PC-3 (cell line): ENCODE measurements at regions not wholly inside any gene's neighbourhood (a gene's known extent, or its start where the extent isn't known, plus 50 kb on each side); places are given as distances from the start of the nearest gene placed in this dataset.

Source experiments
- ATAC-seq: fragments of 200-7000 bp; cut with Tn5 transposase; 2 replicates; pipeline ENCODE4 v1.9.1; 2020; ENCODE audit warnings: mild to moderate bottlenecking, moderate library complexity
- BruUV-seq: library from RNA; stranded (reverse); fragments of 400-500 nt; replicated peaks from 2 replicates; lab custom pipeline; 2021; lab: Mats Ljungman, UMichigan
- CTCF ChIA-PET: fragments of 300-600 bp; sonication (Branson Sonifier 250); formaldehyde crosslinking; loops from one replicate; lab custom pipeline; 2022; ENCODE audit warnings: antibody characterized with exemption; lab: Charles Lee
- POLR2A ChIA-PET: fragments of 300-600 bp; sonication (Branson Sonifier 250); formaldehyde crosslinking; loops from one replicate; lab custom pipeline; 2022; ENCODE audit warnings: antibody characterized with exemption; ENCODE audit not compliant: unreplicated experiment; lab: Charles Lee
- DNase-seq: peaks from one replicate; pipeline ENCODE4 v3.0.0-alpha.2; 2015
- H2AFZ ChIP-seq: fragments of 300-600 bp; sonication (generic); 2 replicates; pipeline ENCODE4 v1.6.0; 2016; ENCODE audit warnings: antibody characterized with exemption, low read length
- H3F3A ChIP-seq: fragments of 300-600 bp; sonication (generic); one replicate; pipeline ENCODE4 v1.6.0; 2017; ENCODE audit warnings: antibody characterized with exemption, low read length, control low read depth, mild to moderate bottlenecking; ENCODE audit not compliant: unreplicated experiment
- H3K27ac ChIP-seq: fragments of 300-600 bp; sonication (generic); 2 replicates; pipeline ENCODE4 v1.5.1; 2016; ENCODE audit warnings: mild to moderate bottlenecking, low read length
- H3K27me3 ChIP-seq: fragments of 300-600 bp; sonication (generic); 2 replicates; pipeline ENCODE4 v1.6.1; 2016; ENCODE audit warnings: low read length, mixed read lengths
- H3K36me3 ChIP-seq: fragments of 300-600 bp; sonication (generic); 2 replicates; pipeline ENCODE4 v1.6.1; 2016; ENCODE audit warnings: low read depth, mixed run types, low read length, mixed read lengths
- H3K4me1 ChIP-seq: fragments of 300-600 bp; sonication (generic); 2 replicates; pipeline ENCODE4 v1.5.1; 2016; ENCODE audit warnings: low read length; ENCODE audit not compliant: insufficient read depth
- H3K4me2 ChIP-seq: fragments of 300-600 bp; sonication (generic); 2 replicates; pipeline ENCODE4 v1.6.0; 2016; ENCODE audit warnings: low read length
- H3K4me3 ChIP-seq: fragments of 300-600 bp; sonication (generic); 2 replicates; pipeline ENCODE4 v1.5.1; 2016; ENCODE audit warnings: mild to moderate bottlenecking, low read length, mixed read lengths
- H3K79me2 ChIP-seq: fragments of 300-600 bp; sonication (generic); 2 replicates; pipeline ENCODE4 v1.6.1; 2017; ENCODE audit warnings: low read length, mixed read lengths
- H3K9ac ChIP-seq: fragments of 300-600 bp; sonication (generic); 2 replicates; pipeline ENCODE4 v1.6.0; 2016; ENCODE audit warnings: mild to moderate bottlenecking, low read length
- H3K9me2 ChIP-seq: fragments of 300-600 bp; sonication (generic); replicated peaks from 2 replicates; pipeline ENCODE4 v1.6.1; 2016; ENCODE audit warnings: mixed run types, low read length, mixed read lengths
- H3K9me3 ChIP-seq: fragments of 300-600 bp; sonication (generic); 2 replicates; pipeline ENCODE4 v1.6.1; 2016; ENCODE audit warnings: low read length, mixed read lengths
- H4K20me1 ChIP-seq: fragments of 300-600 bp; sonication (generic); 2 replicates; pipeline ENCODE4 v1.6.1; 2016; ENCODE audit warnings: low read length, mixed read lengths
- EZH2 ChIP-seq: fragments of 300-600 bp; sonication (generic); IDR thresholded peaks from one replicate; pipeline ENCODE4 v1.6.1; 2017; ENCODE audit warnings: antibody characterized with exemption, mild to moderate bottlenecking, low read length; ENCODE audit not compliant: unreplicated experiment
- EZH2phosphoT487 ChIP-seq: fragments of 300-600 bp; sonication (generic); IDR thresholded peaks from 2 replicates; pipeline ENCODE4 v1.6.1; 2018; ENCODE audit warnings: mild to moderate bottlenecking, antibody characterized with exemption, low read length, borderline replicate concordance
- intact Hi-C: fragments of 100-400 bp; cut with micrococcal nuclease; formaldehyde crosslinking; loops from 2 replicates; pipeline ENCODE4 v1.9.0; 2023
- TF ChIP-seq, protein P1 (sequence below): fragments of 300-600 bp; sonication (generic); conservative IDR thresholded peaks from 2 replicates; pipeline ENCODE4 v1.5.1; 2017; ENCODE audit warnings: antibody characterized with exemption, low read depth, mild to moderate bottlenecking, low read length

DNA sequence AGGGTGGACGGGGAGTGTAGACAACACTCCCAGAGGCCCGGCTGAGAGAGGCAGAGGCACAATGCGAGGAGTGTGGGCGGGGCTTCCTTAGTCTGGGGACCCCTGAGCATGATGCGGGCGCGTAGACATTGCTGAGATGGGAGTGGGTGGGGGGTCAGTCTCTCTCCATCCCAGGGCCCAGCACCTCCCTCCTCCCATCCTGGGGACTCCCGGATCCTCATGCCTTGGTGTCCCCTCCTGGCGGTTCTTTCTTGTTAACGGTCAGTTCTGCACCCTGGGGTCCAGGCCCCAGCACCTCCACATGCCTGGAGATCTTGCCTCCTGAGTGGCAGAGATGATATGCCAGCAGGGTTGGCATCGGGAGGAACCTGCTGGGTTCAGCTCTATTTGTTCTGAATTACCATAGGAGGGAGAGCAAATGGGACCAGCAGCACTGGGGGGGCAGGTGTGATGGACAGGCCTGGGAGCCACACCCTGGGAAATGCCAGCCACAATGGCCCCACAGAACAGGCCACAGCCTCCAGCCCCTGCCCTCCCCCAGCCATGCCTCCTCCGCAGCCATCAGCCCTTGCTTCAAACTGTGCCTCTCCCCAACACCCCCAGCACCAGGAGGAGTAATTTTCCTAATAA lies 55.7 kb downstream of the RTL6 start:
- intact Hi-C loops = no loop called here
- H3K4me1 ChIP-seq = peaks cover 13% of the 10 kb centered on the region
- H3K9me2 ChIP-seq = no peaks in the 10 kb centered on the region
- H3K79me2 ChIP-seq = no peaks in the 10 kb centered on the region
- H4K20me1 ChIP-seq = no peaks in the 10 kb centered on the region
- H3K4me3 ChIP-seq = no peak overlapping the region
- H3F3A ChIP-seq = no peaks in the 10 kb centered on the region
- ChIA-PET POLR2A (no interaction called here), CTCF (no interaction called here)
- H3K27me3 ChIP-seq = no peaks in the 10 kb centered on the region
- H3K27ac ChIP-seq = no peak overlapping the region
- H3K9me3 ChIP-seq = 0 out of 2 replicates have a peak, but pooled peaks cover 5% of the 10 kb centered on the region
- no peak overlapping the region for H2AFZ ChIP-seq
- no peak for DNase-seq
- H3K9ac ChIP-seq = no peak overlapping the region
- BruUV-seq = no TSS peak
- TF ChIP-seq EZH2 (no peak), EZH2phosphoT487 (no peak)
- TF ChIP-seq, protein P1, sequence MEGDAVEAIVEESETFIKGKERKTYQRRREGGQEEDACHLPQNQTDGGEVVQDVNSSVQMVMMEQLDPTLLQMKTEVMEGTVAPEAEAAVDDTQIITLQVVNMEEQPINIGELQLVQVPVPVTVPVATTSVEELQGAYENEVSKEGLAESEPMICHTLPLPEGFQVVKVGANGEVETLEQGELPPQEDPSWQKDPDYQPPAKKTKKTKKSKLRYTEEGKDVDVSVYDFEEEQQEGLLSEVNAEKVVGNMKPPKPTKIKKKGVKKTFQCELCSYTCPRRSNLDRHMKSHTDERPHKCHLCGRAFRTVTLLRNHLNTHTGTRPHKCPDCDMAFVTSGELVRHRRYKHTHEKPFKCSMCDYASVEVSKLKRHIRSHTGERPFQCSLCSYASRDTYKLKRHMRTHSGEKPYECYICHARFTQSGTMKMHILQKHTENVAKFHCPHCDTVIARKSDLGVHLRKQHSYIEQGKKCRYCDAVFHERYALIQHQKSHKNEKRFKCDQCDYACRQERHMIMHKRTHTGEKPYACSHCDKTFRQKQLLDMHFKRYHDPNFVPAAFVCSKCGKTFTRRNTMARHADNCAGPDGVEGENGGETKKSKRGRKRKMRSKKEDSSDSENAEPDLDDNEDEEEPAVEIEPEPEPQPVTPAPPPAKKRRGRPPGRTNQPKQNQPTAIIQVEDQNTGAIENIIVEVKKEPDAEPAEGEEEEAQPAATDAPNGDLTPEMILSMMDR = no peak
- no peak for ATAC-seq
- H3K4me2 ChIP-seq = no peak overlapping the region
- H3K36me3 ChIP-seq = no peaks in the 10 kb centered on the region

DNA sequence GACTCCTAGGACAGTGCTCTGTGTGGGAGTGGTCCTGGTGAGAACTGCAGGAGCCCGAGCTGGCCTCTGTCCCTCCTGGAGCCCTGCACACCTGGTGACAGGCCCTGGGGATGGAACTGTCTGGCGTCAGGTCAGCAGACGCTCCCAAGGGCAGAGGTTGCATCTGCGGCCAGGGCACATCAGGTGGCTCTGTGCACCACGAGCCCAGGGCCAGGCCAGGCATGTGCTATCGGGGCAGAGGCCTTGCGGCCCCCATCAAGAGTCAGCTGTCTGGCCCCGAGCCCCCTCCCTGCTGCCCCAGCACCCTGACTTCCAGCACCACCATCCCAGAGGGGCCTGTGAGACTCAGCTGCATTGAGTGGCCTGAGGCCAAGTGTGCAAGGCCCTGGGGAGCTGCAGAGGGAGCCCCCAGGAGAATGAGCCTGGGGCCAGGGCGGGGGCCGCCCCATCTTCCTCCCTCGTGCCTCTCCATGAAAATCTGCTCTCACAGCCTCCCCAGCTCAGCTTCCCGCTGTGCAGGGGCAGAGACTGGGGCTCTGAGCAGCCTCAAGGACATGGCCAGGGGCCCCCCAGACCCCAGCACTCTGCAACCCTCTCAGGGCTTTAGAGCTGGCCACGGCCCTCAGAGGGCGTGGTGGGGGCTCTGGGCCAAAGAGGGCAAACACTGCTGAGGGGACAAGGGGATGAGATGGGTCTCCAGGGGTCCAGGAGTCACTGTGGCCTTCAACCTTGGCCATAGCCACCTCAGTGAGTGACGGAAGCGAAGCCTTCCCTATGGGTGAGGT lies 56.4 kb downstream of the RTL6 start:
- H3K79me2 ChIP-seq = no peaks in the 10 kb centered on the region
- ATAC-seq (no peak), DNase-seq (no peak)
- intact Hi-C loops = no loop called here
- H3K27ac ChIP-seq = no peak overlapping the region
- H3K4me1 ChIP-seq = peaks cover 13% of the 10 kb centered on the region
- H3K9me2 ChIP-seq = no peaks in the 10 kb centered on the region
- no peak overlapping the region for H3K9ac ChIP-seq
- no peak overlapping the region for H2AFZ ChIP-seq
- H3F3A ChIP-seq = no peaks in the 10 kb centered on the region
- CTCF ChIA-PET = no interaction called here
- H3K4me2 ChIP-seq = no peak overlapping the region
- BruUV-seq = no TSS peak
- no peak overlapping the region for H3K4me3 ChIP-seq
- no peaks in the 10 kb centered on the region for H3K27me3 ChIP-seq
- no peak for TF ChIP-seq EZH2
- TF ChIP-seq, protein P1 = no peak
- no peak for TF ChIP-seq EZH2phosphoT487
- no peaks in the 10 kb centered on the region for H4K20me1 ChIP-seq
- POLR2A ChIA-PET = no interaction called here
- 0 out of 2 replicates have a peak, but pooled peaks cover 5% of the 10 kb centered on the region for H3K9me3 ChIP-seq
- H3K36me3 ChIP-seq = no peaks in the 10 kb centered on the region
